Stimulated activated CD4-positive, alpha-beta T cell treated with anti-CD3 and anti-CD28 coated beads, Interleukin-15, amount 100 ng/mL, for 24 hours (primary cell): ENCODE measurements at regions not wholly inside any gene's neighbourhood (a gene's known extent, or its start where the extent isn't known, plus 50 kb on each side); places are given as distances from the start of the nearest gene placed in this dataset.
"Not testable (repeated sequence)": the region's sequence is repeated elsewhere in the genome, so short reads cannot be mapped to it uniquely, and the experiment has no call there.

ENCODE experiments used
- DNase-seq: peaks from one replicate; pipeline ENCODE4 v3.0.0-alpha.2; 2020

- DNase-seq = no peak
Measured at GRCh38 chr7:153017223-153017622, 257.7 kb downstream of the ACTR3B start.

DNA sequence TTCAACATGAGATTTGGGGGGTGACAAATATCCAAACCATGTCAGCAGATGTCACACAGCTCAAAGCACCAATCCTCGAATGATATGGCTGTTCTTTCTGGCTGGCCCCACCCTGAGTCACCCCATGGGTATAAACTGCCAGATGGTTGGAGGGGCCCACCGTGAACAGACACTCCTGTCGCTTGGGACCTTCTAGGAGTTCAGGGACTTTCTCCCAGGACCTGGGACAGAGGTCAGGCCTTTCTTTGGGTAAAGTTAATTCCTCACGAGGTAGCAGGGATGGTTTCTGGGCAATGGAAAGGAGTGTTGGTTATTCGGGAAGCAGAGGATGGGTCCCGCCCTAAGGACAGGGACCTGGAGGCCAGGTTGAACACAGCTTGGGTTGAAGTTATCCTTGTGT, 262.0 kb downstream of the ACTR3B start:
- DNase-seq = no peak

- no peak for DNase-seq
Measured at GRCh38 chr7:153022475-153023193, 263.1 kb downstream of the ACTR3B start.

GRCh38 chr7:153023194-153023592, 263.6 kb downstream of the ACTR3B start:
- no peak for DNase-seq

GRCh38 chr7:153027210-153027609, 267.7 kb downstream of the ACTR3B start:
- no peak for DNase-seq

DNA sequence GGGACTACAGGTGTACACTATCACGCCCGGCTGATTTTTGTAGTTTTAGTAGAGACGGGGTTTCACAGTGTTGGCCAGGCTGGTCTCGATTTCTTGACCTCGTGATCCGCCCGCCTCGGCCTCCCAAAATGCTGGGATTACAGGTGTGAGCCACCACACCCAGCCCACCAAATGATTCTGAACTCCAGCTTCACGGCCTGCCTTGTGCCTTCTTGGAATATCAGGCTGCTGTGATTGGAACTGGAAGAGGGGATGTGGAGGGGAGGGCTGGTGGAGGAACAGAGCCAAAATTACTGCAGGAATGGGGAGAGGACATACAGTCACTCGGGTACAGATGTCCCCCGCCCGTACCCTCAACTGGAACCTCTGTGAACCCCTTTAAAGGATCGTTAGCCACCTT, 268.4 kb downstream of the ACTR3B start:
- DNase-seq = no peak

DNA sequence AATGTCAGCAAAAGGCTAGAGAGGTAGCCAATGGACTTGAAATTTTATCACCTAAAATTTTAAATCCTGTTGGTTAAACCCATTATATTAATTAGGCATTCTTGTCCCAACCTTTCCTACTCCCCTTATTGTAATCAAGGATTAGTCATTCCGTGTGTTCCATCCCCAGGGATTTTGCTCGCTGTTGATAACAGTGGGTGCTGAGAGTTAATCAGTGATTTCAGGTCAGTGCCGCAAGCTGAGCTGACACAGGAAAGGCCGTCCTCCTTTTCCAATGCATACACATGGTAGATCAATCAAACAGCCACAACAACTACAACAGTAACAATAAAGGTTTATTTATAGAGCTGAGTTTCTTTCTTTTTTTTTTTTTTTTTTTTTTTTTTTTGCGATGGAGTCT, 271.4 kb downstream of the ACTR3B start:
- DNase-seq = no peak

GRCh38 chr7:153034791-153035190, 275.2 kb downstream of the ACTR3B start:
- DNase-seq = no peak

DNA sequence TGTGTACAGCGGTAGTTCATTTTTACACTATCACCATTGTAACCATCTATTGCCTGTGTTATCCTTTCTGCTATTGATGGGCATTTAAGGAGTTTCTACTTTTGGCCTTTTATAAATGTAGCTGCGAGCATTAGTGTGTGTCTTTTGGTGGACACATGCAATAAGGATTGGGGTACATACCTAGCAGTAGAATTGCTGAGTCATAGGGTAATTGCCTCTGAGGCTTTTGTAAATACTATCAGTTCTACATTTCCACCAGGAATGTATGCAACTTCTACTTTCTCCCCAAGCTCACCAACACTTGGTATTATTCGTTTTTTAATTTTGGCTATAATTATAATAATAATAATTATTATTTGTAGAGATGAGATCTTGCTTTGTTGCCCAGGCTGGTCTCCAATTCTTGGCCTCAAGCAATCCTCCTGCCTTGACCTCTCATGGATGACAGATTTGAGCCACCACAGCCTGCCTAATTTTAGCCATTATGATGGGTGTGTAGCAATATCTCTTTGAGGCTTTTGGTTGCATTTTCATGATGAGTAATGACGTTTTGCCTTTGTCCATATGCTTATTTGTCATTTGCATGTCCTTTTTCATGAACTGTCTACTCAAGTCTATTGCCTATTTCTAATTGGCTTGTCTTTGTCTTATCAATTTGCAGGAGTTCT, 277.0 kb downstream of the ACTR3B start:
- no peak for DNase-seq

DNA sequence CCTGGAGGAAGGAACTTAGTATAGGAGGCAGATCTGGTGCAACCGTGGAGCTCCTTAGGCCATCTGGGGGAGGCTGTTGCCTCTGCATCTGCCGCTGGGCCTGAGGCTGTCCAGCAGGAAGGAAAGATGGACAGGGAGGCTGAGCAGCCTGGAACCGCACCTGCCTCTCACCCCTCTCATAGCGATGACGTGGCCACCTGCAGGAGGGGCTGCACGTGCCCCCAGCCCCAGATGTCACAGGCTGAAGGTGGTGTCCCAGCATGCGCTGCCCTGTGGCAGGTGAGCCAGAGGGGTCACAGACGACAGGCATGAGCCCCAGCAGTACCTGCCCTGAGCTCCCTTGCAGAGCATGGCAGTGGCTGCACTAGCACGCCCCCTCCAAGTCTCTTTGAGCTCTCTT, 283.9 kb downstream of the ACTR3B start:
- no peak for DNase-seq

- no peak for DNase-seq
Measured at GRCh38 chr7:153044981-153045380, 285.4 kb downstream of the ACTR3B start.

DNA sequence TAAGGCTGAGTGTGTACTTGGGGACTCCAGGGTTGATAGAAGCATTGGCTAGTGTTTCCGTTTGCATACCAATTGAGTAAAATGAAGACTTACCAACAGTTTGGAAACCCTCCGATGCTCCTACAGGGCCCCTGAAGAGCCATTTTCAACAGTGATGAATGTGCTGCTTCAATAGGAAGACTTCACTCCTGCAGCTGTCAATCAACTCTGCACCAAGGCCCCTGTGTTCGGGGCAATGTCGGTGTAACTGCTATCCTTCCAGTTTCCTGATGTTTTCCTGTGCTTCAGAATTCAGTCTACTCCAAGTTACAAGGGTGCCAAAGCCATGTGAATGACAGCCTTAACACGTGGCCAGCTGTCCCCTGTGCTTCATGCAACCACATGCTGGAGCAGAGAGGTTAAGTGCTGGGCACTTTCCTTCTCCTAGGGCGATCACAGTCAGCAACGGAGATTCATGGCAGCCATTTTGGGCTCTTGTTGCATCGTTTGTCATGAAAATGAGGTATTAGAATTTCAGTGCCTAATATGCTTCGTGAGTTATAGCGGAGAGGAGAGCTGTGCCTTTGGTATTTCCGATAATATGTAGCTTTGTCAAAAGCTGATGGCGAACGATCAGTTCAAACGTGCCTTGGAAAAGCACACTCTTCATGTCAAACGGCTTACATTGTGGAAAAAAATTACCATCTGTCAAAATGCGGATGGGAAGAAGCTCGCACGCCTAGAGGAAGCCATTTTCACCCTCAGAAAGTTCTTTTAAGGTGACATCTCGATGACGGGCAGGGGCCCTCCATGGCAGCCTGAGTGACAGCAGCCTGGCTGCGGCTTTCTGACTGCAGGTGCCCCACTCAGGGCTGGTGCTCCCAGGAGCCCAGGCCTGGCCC, 287.8 kb downstream of the ACTR3B start:
- DNase-seq = no peak

GRCh38 chr7:153052206-153052605, 292.7 kb downstream of the ACTR3B start:
- no peak for DNase-seq

DNA sequence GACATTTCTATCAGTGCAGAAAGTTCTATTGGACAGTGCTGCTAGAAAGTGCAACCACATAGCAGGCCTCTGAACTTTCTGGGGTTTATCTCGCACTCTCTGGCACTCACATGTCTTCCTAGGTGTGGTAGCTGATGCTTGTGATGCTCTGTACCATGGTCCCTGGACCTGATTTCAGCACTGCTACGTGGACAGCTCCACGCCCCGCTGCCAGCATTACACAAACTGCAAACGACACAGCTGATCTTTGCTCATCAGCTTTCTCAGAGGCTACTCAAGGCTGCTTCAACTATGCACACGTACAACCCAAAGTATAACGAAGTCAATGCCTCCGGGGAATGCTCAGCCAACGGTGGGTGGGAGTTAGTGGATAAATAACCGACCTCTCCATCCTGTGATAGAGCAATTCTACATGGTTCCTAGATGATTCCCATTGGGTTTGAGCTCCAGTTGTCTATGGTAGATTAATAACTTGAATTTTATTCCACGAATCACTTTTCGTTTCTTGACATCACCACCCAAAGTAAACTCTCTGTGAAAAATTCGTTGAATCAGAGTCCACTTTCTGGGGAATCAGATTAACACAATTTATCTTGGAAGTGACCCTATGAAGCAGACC, 302.5 kb downstream of the ACTR3B start:
- DNase-seq = peak; percentile 5

- no peak for DNase-seq
Measured at GRCh38 chr7:153065051-153065450, 305.5 kb downstream of the ACTR3B start.

- no peak for DNase-seq
Measured at GRCh38 chr7:153066711-153067110, 307.2 kb downstream of the ACTR3B start.

DNA sequence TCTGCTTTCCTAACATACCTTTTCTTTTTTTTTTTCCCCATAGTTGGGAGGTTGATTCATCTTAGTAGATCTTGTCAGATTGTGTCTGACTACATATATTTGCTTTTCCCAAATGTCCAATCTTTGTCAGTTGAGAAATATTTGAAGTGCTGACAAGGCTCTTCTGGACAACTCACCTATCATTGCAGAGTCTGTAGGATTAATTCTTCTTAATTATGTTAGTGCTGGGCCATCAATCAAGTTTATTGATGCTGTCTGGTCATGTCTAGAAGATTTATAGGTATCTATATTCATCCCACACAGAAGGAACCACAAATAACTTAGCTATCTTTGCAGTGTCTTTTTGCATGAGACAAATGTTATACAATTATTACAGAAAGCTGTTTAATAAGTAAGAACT, 310.6 kb downstream of the ACTR3B start:
- no peak for DNase-seq

- no peak for DNase-seq
Measured at GRCh38 chr7:153072806-153073205, 313.3 kb downstream of the ACTR3B start.

- not testable (repeated sequence) for DNase-seq
Measured at GRCh38 chr7:153076289-153076688, 316.7 kb downstream of the ACTR3B start.

DNA sequence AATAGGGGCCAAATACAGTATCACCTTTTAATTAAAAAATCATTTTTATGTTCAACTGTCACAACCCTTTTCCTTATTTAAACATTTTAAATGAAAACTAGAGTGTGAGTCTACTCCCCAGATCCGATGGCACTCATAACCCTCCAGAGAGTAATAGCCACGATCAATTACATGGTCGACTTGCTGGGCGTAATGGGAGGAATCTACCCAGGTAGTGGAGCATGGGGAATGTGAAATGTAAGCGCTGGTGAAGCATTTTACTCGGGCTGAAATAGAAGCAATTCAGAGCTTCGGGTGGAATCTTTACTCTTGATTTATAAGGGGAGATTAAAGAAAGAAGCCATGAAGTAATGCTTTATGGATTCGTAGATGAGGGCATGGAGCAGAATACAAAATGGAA, 321.9 kb downstream of the ACTR3B start:
- DNase-seq = no peak

DNA sequence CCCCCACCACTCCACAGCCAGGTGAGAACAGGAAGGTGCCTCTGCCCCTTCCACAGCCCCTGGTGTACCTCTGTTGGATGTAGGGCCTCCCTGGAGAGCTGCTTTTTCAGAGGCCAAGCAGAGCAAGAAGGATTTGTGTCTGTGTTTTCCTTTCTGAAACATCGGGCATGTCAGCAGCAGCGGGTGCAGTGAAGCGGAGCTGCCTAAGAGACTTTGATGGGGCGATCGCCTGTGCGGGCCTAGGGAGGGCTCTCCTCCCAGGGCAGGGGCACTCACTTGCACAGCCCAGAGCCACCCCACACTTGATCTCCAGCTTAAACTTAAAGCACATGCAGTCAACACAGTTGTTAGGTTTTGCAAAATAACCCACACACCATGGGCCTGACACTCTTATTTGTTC, 324.7 kb downstream of the ACTR3B start:
- no peak for DNase-seq

DNA sequence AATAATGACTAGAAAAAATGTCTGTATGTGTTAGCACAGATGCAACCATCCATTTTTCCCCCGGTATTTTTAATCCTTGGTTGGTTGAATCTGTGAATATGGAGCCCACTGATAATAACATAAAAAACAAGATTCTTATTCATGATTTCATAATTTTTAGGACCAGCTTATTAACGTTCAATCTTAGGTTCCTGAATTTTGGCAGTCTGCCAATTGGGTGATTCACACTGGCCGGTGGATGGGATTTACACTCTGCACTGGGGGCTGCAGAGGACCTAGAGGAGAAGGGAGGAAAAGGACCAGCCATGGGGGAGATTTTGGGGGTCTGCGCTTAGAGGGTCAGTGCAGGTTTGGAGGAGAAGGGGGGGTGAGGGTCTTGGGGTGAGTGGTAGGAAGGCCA, 327.9 kb downstream of the ACTR3B start:
- no peak for DNase-seq

DNA sequence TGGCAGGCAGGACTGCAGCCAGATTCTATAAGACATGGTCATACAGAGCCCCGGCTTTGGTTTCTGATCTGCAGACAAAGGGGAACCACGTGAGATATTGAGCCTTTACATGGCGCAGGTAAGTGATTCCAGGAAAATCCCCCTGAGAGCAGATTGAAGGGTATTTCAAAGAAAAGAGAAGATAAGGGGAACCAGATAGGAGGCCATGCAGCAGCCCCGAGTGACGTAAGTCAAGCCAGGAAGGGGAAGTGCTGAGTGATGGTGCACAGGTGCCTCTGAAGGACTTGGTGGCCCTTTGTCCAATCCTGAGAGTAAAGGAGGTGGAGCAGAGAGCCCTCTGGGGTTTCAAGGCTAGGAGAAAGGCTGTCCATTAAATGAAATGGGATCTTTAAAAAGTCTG, 329.0 kb downstream of the ACTR3B start:
- DNase-seq = no peak
